SU-DHL-6 (cell line): ENCODE measurements at regions not wholly inside any gene's neighbourhood (a gene's known extent, or its start where the extent isn't known, plus 50 kb on each side); places are given as distances from the start of the nearest gene placed in this dataset.

Experiments
- CTCF ChIP-seq: fragments of 200-600 bp; sonication (generic); IDR thresholded peaks from one replicate; pipeline ENCODE4 v1.5.1; 2017; ENCODE audit warnings: antibody characterized with exemption, mild to moderate bottlenecking, low read length, moderate library complexity; ENCODE audit not compliant: insufficient read depth, poor library complexity, severe bottlenecking
- EZH2phosphoT487 ChIP-seq: fragments of 200-600 bp; sonication (generic), shearing (Covaris generic); conservative IDR thresholded peaks from 2 replicates; pipeline ENCODE4 v1.6.1; 2018; ENCODE audit warnings: mild to moderate bottlenecking, antibody characterized with exemption, low read length, moderate library complexity, mixed read lengths

GRCh38 chr5:133708331-133708850, 96.0 kb upstream of the FSTL4 start:
- no peak for TF ChIP-seq CTCF
- TF ChIP-seq EZH2phosphoT487 = no peak
